ENCODE measurements at regions not wholly inside any gene's neighbourhood (a gene's known extent, or its start where the extent isn't known, plus 50 kb on each side); places are given as distances from the start of the nearest gene placed in this dataset.

DNA sequence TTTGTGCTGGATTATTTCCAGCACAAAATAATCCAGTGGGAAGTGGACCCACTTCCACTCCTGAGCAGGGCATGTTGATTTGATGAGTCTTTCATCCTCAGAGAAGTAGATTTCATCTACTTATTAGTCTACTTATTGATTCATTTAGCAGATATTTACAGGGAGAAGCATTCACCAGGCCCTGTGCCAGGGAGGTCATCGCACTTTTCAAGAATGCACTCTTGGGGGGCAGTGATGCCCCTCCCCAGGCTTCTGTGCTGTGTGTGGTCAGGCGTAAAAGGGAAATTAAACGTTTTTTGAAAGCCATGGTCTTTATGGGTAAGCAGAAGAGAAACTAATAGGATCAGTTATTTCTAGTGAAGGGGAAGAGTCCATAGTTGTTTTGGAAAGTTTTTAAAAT is 610.7 kb upstream of the TMEM132C start:
- TF ChIP-seq RFX5 (IDR thresholded peaks at IDR 0.05; ENCODE audit: low read depth, low read length) (no peak), PRDM15 (CRISPR knock-in tag; IDR thresholded peaks at IDR 0.05) (no peak)
